ENCODE measurements at regions not wholly inside any gene's neighbourhood (a gene's known extent, or its start where the extent isn't known, plus 50 kb on each side); places are given as distances from the start of the nearest gene placed in this dataset.

- TF ChIP-seq YY1 (IDR thresholded peaks at IDR 0.05; ENCODE audit: insufficient read depth, insufficient read length), result no peak
- no peak for TF ChIP-seq ZNF274 (IDR thresholded peaks at IDR 0.05; ENCODE audit: low read depth, low read length)
- TF ChIP-seq SUZ12 (IDR thresholded peaks at IDR 0.05; ENCODE audit: extremely low read depth, insufficient read depth, insufficient read length), result no peak
Observed at GRCh38 chr11:110857892-110858546, 145.8 kb upstream of the ARHGAP20 start.
